ENCODE measurements at regions not wholly inside any gene's neighbourhood (a gene's known extent, or its start where the extent isn't known, plus 50 kb on each side); places are given as distances from the start of the nearest gene placed in this dataset.

GRCh38 chr16:60763869-60764268 is 1272.4 kb downstream of the CDH8 start:
- POLR2A ChIA-PET, result no interaction called here
- H4K20me1 ChIP-seq (ENCODE audit: insufficient read depth, low read length), result no peaks in the 10 kb centered on the region
- no peaks in the 10 kb centered on the region for H3K4me1 ChIP-seq (ENCODE audit: insufficient read depth, low read length)
- H3K9ac ChIP-seq (ENCODE audit: insufficient read depth, low read depth, low read length), result no peak overlapping the region
- intact Hi-C loops (cut with micrococcal nuclease; ENCODE audit: unreplicated experiment) (no loop called here), in situ Hi-C loops (cut with HindIII; ENCODE audit: extremely low pct_ligation_motif_present, low pct_unique_long_range_greater_than_20kb) (no loop called here)
- H3K4me3 ChIP-seq (replicated peaks in 1 of 3; ENCODE audit: insufficient read depth in 1 of 3, low read depth in 2 of 3, low read length in 3 of 3), result no peak overlapping the region
- no peak for DNase-seq (ENCODE audit: low spot score)
- H3K4me2 ChIP-seq (ENCODE audit: low read depth, low read length), result no peak overlapping the region
- CTCF ChIA-PET (ENCODE audit: low intra/inter-chr PET ratio, low total read pairs), result no interaction called here
- no TSS peak for BruUV-seq (replicated peaks)
- ATAC-seq, result no peak
- H3K27ac ChIP-seq (ENCODE audit: extremely low read length, insufficient read depth, low read length), result no peak overlapping the region
- TF ChIP-seq SP1 (IDR thresholded peaks at IDR 0.05) (no peak), SP1 (CRISPR knock-in tag; IDR thresholded peaks at IDR 0.05) (no peak), MYNN (CRISPR knock-in tag; IDR thresholded peaks at IDR 0.05; ENCODE audit: low read depth) (no peak), ZFY (CRISPR knock-in tag; IDR thresholded peaks at IDR 0.05) (no peak), WIZ (CRISPR knock-in tag; IDR thresholded peaks at IDR 0.05) (no peak)
- H3K27me3 ChIP-seq (ENCODE audit: control insufficient read depth in 1 of 2, insufficient read depth in 2 of 2, low read length in 2 of 2), result no peaks in the 10 kb centered on the region
- H2AFZ ChIP-seq (ENCODE audit: low read length), result no peak overlapping the region
- 9% methylated on average over 4 of the region's 4 CpGs for WGBS (ENCODE audit: low lambda C conversion rate)
- H3K9me3 ChIP-seq (ENCODE audit: low read length), result peaks cover 96% of the 10 kb centered on the region
- no peaks in the 10 kb centered on the region for H3K36me3 ChIP-seq (replicated peaks in 1 of 2; ENCODE audit: control insufficient read depth in 1 of 2, insufficient read depth in 2 of 2, low read length in 2 of 2)
- FAIRE-seq, result no peak
- no peaks in the 10 kb centered on the region for H3K79me2 ChIP-seq (ENCODE audit: insufficient read depth, low read length)

- TF ChIP-seq MAFK (conservative IDR thresholded peaks at IDR 0.05 in 1 of 2, IDR thresholded peaks at IDR 0.05 in 1 of 2; ENCODE audit: low read length in 2 of 2) (peak in 1 of 2 experiments; percentile 33; a peak in 2 of 4 replicates), ZNF138 (CRISPR knock-in tag; IDR thresholded peaks at IDR 0.05; ENCODE audit: low read depth) (no peak), KDM2A (CRISPR knock-in tag; IDR thresholded peaks at IDR 0.05; ENCODE audit: borderline replicate concordance, low read depth) (no peak), ZNF784 (CRISPR knock-in tag; IDR thresholded peaks at IDR 0.05; ENCODE audit: borderline replicate concordance) (no peak)
- Histone ChIP-seq H3K36me3 (replicated peaks in 1 of 2; ENCODE audit: control insufficient read depth in 1 of 2, insufficient read depth in 2 of 2, low read length in 2 of 2) (no peaks in the 10 kb centered on the region), H3K4me1 (ENCODE audit: insufficient read depth, low read length) (no peaks in the 10 kb centered on the region), H3K9me3 (ENCODE audit: low read length) (peaks cover 91% of the 10 kb centered on the region), H3K79me2 (ENCODE audit: insufficient read depth, low read length) (no peaks in the 10 kb centered on the region), H2AFZ (ENCODE audit: low read length) (no peak overlapping the region), H3K4me2 (ENCODE audit: low read depth, low read length) (no peak overlapping the region), H3K9ac (ENCODE audit: insufficient read depth, low read depth, low read length) (no peak overlapping the region), H3K27me3 (ENCODE audit: control insufficient read depth in 1 of 2, insufficient read depth in 2 of 2, low read length in 2 of 2) (no peaks in the 10 kb centered on the region), H3K27ac (ENCODE audit: extremely low read length, insufficient read depth, low read length) (no peak overlapping the region), H3K4me3 (replicated peaks in 1 of 3; ENCODE audit: insufficient read depth in 1 of 3, low read depth in 2 of 3, low read length in 3 of 3) (no peak overlapping the region), H4K20me1 (ENCODE audit: insufficient read depth, low read length) (no peaks in the 10 kb centered on the region)
- ChIA-PET CTCF (ENCODE audit: low intra/inter-chr PET ratio, low total read pairs) (no interaction called here), POLR2A (no interaction called here)
- FAIRE-seq (no peak), DNase-seq (ENCODE audit: low spot score) (no peak), ATAC-seq (no peak)
- no TSS peak for BruUV-seq (replicated peaks)
- intact Hi-C loops (cut with micrococcal nuclease; ENCODE audit: unreplicated experiment), result no loop called here
- in situ Hi-C loops (cut with HindIII; ENCODE audit: extremely low pct_ligation_motif_present, low pct_unique_long_range_greater_than_20kb), result no loop called here
These were observed 1280.3 kb downstream of the CDH8 start for GRCh38 chr16:60755907-60756306.

All from HepG2 (cell line).